BLaER1 treated with 17β-estradiol and CSF1 and Interleukin-3, amounts not matched to agents 10 nM and 100 nM (cell line): ENCODE measurements at regions not wholly inside any gene's neighbourhood (a gene's known extent, or its start where the extent isn't known, plus 50 kb on each side); places are given as distances from the start of the nearest gene placed in this dataset.

Experiments used
- H3K27ac ChIP-seq, 11 experiments: shearing (Covaris generic); formaldehyde crosslinking; 2 replicates each; pipeline ENCODE4 v1.8.1; 2022
- H3K27me3 ChIP-seq, 11 experiments: shearing (Covaris generic); formaldehyde crosslinking; 2 replicates each; pipeline ENCODE4 v1.8.1; 2022
- H3K36me3 ChIP-seq, 11 experiments: shearing (Covaris generic); formaldehyde crosslinking; 2 replicates each; pipeline ENCODE4 v1.8.1; 2022
- H3K4me1 ChIP-seq, 10 experiments: shearing (Covaris generic); formaldehyde crosslinking; 2 replicates each; pipeline ENCODE4 v1.8.1; 2022
- H3K4me2 ChIP-seq, 11 experiments: shearing (Covaris generic); formaldehyde crosslinking; 2 replicates each; pipeline ENCODE4 v1.8.1; 2022
- H3K4me3 ChIP-seq, 10 experiments: shearing (Covaris generic); formaldehyde crosslinking; 2 replicates each; pipeline ENCODE4 v1.8.1; 2022
- H3K9ac ChIP-seq, 11 experiments: shearing (Covaris generic); formaldehyde crosslinking; 2 replicates each; pipeline ENCODE4 v1.8.1; 2022
- H3K9me3 ChIP-seq, 11 experiments: shearing (Covaris generic); formaldehyde crosslinking; replicated peaks in 1 of 11; 2 replicates each; pipeline ENCODE4 v1.8.1; 2022
- H4K20me1 ChIP-seq, 11 experiments: shearing (Covaris generic); formaldehyde crosslinking; 2 replicates each; pipeline ENCODE4 v1.8.1; 2022
- Cebpa-rat ChIP-seq, 11 experiments: shearing (Covaris generic); IDR thresholded peaks; 2 replicates each; pipeline ENCODE4 v1.8.1; 2022

- H3K4me1 ChIP-seq = peaks cover 38 to 85% (median 48%) of the 10 kb centered on the region in 10 experiments
- peak overlapping the region in 10 of 11 experiments; percentile 1 to 64 (median 40); a peak in 14 of 22 replicates for H3K9ac ChIP-seq
- H3K27me3 ChIP-seq = no peaks in the 10 kb centered on the region
- TF ChIP-seq Cebpa-rat (IDR thresholded peaks at IDR 0.05) = 0 out of 22 replicates have a peak, but pooled peaks of 1 of the 11 experiments have one; percentile 36
- peak overlapping the region; percentile 71 to 84 (median 76) for H3K4me2 ChIP-seq
- no peaks in the 10 kb centered on the region for H4K20me1 ChIP-seq
- H3K9me3 ChIP-seq = peaks cover 0 to 62% (median 33%) of the 10 kb centered on the region in 11 experiments; a peak in 18 of 22 replicates
- peaks cover 0 to 51% (median 3%) of the 10 kb centered on the region in 11 experiments; a peak in 8 of 22 replicates for H3K36me3 ChIP-seq
- H3K27ac ChIP-seq = peak overlapping the region; percentile 10 to 77 (median 66); a peak in 21 of 22 replicates
- H3K4me3 ChIP-seq = peak overlapping the region in 2 of 10 experiments; percentile 3 to 19; a peak in 2 of 20 replicates
These were observed 121.5 kb upstream of the NEDD9 start for GRCh38 chr6:11353921-11354389.

- H3K27me3 ChIP-seq = no peaks in the 10 kb centered on the region
- peak in 9 of 11 experiments; percentile 26 to 77 (median 53); a peak in 13 of 22 replicates for TF ChIP-seq Cebpa-rat (IDR thresholded peaks at IDR 0.05)
- H3K4me2 ChIP-seq = peak overlapping the region in 5 of 11 experiments; percentile 3 to 69 (median 29); a peak in 8 of 22 replicates
- H3K9me3 ChIP-seq = peaks cover 6 to 50% (median 28%) of the 10 kb centered on the region in 11 experiments; a peak in 17 of 22 replicates
- no peak overlapping the region for H3K4me3 ChIP-seq
- no peak overlapping the region for H3K9ac ChIP-seq
- peaks cover 46 to 75% (median 52%) of the 10 kb centered on the region in 10 experiments for H3K4me1 ChIP-seq
- peak overlapping the region in 7 of 11 experiments; percentile 2 to 58 (median 50); a peak in 12 of 22 replicates for H3K27ac ChIP-seq
- H4K20me1 ChIP-seq = peaks cover 0 to 3% (median 0%) of the 10 kb centered on the region in 11 experiments; a peak in 1 of 22 replicates
- H3K36me3 ChIP-seq = peaks cover 0 to 47% (median 0%) of the 10 kb centered on the region in 11 experiments; a peak in 8 of 22 replicates
These were observed 117.8 kb upstream of the NEDD9 start for GRCh38 chr6:11350294-11350693.

GRCh38 chr6:11349880-11350279 is 117.4 kb upstream of the NEDD9 start:
- Histone ChIP-seq H3K4me2 (peak overlapping the region in 5 of 11 experiments; percentile 3 to 69 (median 29); a peak in 6 of 22 replicates), H3K4me1 (peaks cover 46 to 71% (median 51%) of the 10 kb centered on the region in 10 experiments), H4K20me1 (peaks cover 0 to 3% (median 0%) of the 10 kb centered on the region in 11 experiments; a peak in 1 of 22 replicates), H3K9me3 (peaks cover 6 to 50% (median 28%) of the 10 kb centered on the region in 11 experiments; a peak in 17 of 22 replicates), H3K27ac (peak overlapping the region in 3 of 11 experiments; percentile 34 to 57 (median 56); a peak in 7 of 22 replicates), H3K27me3 (no peaks in the 10 kb centered on the region), H3K36me3 (peaks cover 0 to 51% (median 0%) of the 10 kb centered on the region in 11 experiments; a peak in 8 of 22 replicates), H3K4me3 (no peak overlapping the region), H3K9ac (no peak overlapping the region)
- no peak for TF ChIP-seq Cebpa-rat (IDR thresholded peaks at IDR 0.05)

GRCh38 chr6:11346516-11346915 is 114.0 kb upstream of the NEDD9 start:
- H3K9me3 ChIP-seq = peaks cover 8 to 37% (median 21%) of the 10 kb centered on the region in 11 experiments; a peak in 20 of 22 replicates
- peak overlapping the region in 2 of 10 experiments; percentile 8 to 22; a peak in 2 of 20 replicates for H3K4me3 ChIP-seq
- H4K20me1 ChIP-seq = peaks cover 0 to 3% (median 0%) of the 10 kb centered on the region in 11 experiments; a peak in 1 of 22 replicates
- 0 out of 22 replicates have a peak overlapping the region, but pooled peaks of 1 of the 11 experiments have one; percentile 23 for H3K9ac ChIP-seq
- peak overlapping the region; percentile 35 to 82 (median 71) for H3K4me2 ChIP-seq
- no peaks in the 10 kb centered on the region for H3K27me3 ChIP-seq
- H3K27ac ChIP-seq = peak overlapping the region in 5 of 11 experiments; percentile 7 to 40 (median 16); a peak in 4 of 22 replicates
- peak in 1 of 11 experiments; percentile 14; a peak in 1 of 22 replicates for TF ChIP-seq Cebpa-rat (IDR thresholded peaks at IDR 0.05)
- H3K36me3 ChIP-seq = peaks cover 0 to 36% (median under 1%) of the 10 kb centered on the region in 11 experiments; a peak in 10 of 22 replicates
- H3K4me1 ChIP-seq = peaks cover 24 to 64% (median 31%) of the 10 kb centered on the region in 10 experiments

GRCh38 chr6:11345536-11345935 is 113.1 kb upstream of the NEDD9 start:
- Histone ChIP-seq H3K27ac (no peak overlapping the region), H4K20me1 (peaks cover 0 to 3% (median 0%) of the 10 kb centered on the region in 11 experiments; a peak in 1 of 22 replicates)
- TF ChIP-seq Cebpa-rat (IDR thresholded peaks at IDR 0.05) = no peak

GRCh38 chr6:11343963-11344723 is 111.7 kb upstream of the NEDD9 start:
- no peak overlapping the region for H3K9ac ChIP-seq
- peaks cover 0 to 3% (median 0%) of the 10 kb centered on the region in 11 experiments; a peak in 1 of 22 replicates for H4K20me1 ChIP-seq

More at GRCh38 chr6:11345536-11345935, 113.1 kb upstream of the NEDD9 start:
- Histone ChIP-seq H3K36me3 (peaks cover 0 to 36% (median 4%) of the 10 kb centered on the region in 11 experiments; a peak in 11 of 22 replicates), H3K4me1 (peaks cover 22 to 56% (median 29%) of the 10 kb centered on the region in 10 experiments), H3K4me3 (no peak overlapping the region), H3K4me2 (peak overlapping the region; percentile 35 to 82 (median 71); a peak in 18 of 22 replicates), H3K27me3 (no peaks in the 10 kb centered on the region), H3K9me3 (peaks cover 17 to 37% (median 24%) of the 10 kb centered on the region in 11 experiments; a peak in 20 of 22 replicates), H3K9ac (no peak overlapping the region)

GRCh38 chr6:11341867-11342266 is 109.4 kb upstream of the NEDD9 start:
- no peak overlapping the region for H3K9ac ChIP-seq
- peak overlapping the region in 2 of 11 experiments; percentile 8 to 9; a peak in 1 of 22 replicates for H3K4me2 ChIP-seq
- no peak overlapping the region for H3K27ac ChIP-seq
- H3K27me3 ChIP-seq = no peaks in the 10 kb centered on the region
- no peak overlapping the region for H3K4me3 ChIP-seq
- peaks cover 5 to 18% (median 11%) of the 10 kb centered on the region in 11 experiments; a peak in 15 of 22 replicates for H3K9me3 ChIP-seq
- no peaks in the 10 kb centered on the region; a peak in 1 of 22 replicates for H4K20me1 ChIP-seq
- H3K36me3 ChIP-seq = peaks cover 0 to 44% (median 4%) of the 10 kb centered on the region in 11 experiments; a peak in 10 of 22 replicates
- TF ChIP-seq Cebpa-rat (IDR thresholded peaks at IDR 0.05) = no peak
- H3K4me1 ChIP-seq = peaks cover 16 to 37% (median 19%) of the 10 kb centered on the region in 10 experiments

More at GRCh38 chr6:11343963-11344723, 111.7 kb upstream of the NEDD9 start:
- Histone ChIP-seq H3K27me3 (no peaks in the 10 kb centered on the region), H3K4me1 (peaks cover 19 to 47% (median 26%) of the 10 kb centered on the region in 10 experiments), H3K27ac (no peak overlapping the region), H3K9me3 (peaks cover 16 to 29% (median 20%) of the 10 kb centered on the region in 11 experiments; a peak in 20 of 22 replicates), H3K4me2 (no peak overlapping the region), H3K36me3 (peaks cover 0 to 36% (median 4%) of the 10 kb centered on the region in 11 experiments; a peak in 10 of 22 replicates), H3K4me3 (no peak overlapping the region)
- no peak for TF ChIP-seq Cebpa-rat (IDR thresholded peaks at IDR 0.05)

GRCh38 chr6:11341303-11341702 is 108.8 kb upstream of the NEDD9 start:
- H3K4me1 ChIP-seq = peaks cover 11 to 31% (median 14%) of the 10 kb centered on the region in 10 experiments

More at GRCh38 chr6:11341303-11341702, 108.8 kb upstream of the NEDD9 start:
- Histone ChIP-seq H3K27me3 (no peaks in the 10 kb centered on the region), H3K4me2 (peak overlapping the region in 2 of 11 experiments; percentile 13 to 31; a peak in 2 of 22 replicates), H4K20me1 (no peaks in the 10 kb centered on the region; a peak in 1 of 22 replicates), H3K36me3 (peaks cover 0 to 50% (median 4%) of the 10 kb centered on the region in 11 experiments; a peak in 10 of 22 replicates), H3K9ac (no peak overlapping the region), H3K27ac (no peak overlapping the region), H3K9me3 (peaks cover 5 to 18% (median 11%) of the 10 kb centered on the region in 11 experiments; a peak in 15 of 22 replicates), H3K4me3 (no peak overlapping the region)
- no peak for TF ChIP-seq Cebpa-rat (IDR thresholded peaks at IDR 0.05)
